ENCODE measurements at regions not wholly inside any gene's neighbourhood (a gene's known extent, or its start where the extent isn't known, plus 50 kb on each side); places are given as distances from the start of the nearest gene placed in this dataset.

DNA sequence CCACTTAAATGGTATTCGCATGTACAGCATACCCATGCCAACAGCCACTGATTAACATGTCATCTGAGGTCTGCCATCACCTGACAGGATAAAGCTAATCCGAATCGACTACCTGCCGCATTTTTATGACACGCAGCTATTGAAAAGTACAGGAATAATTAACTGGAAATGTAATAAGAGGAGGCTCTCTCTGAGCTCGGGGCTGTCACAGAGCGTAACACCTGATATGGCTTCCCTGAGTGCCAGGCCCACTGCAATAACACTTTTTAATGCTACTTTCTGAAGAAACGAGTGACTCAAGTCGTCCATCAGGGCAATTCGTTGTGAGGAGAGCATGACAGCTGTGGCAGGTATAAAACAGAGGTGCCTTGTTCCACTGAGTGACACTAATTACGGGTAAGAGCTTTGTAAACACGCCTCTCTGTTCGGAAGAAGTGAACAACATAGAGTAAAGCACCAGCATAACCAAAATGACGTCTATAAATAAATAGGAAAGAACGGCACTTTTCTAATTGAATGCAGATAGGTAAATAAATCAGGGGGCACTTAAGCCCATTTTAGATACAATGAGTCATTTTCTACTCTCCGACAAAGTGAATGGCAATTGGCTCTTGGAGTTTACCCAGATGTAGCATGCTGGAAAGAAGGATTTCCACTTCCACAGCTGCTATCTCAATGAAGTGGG, 56.5 kb upstream of the CREB5 start:
- TF ChIP-seq, protein P1, sequence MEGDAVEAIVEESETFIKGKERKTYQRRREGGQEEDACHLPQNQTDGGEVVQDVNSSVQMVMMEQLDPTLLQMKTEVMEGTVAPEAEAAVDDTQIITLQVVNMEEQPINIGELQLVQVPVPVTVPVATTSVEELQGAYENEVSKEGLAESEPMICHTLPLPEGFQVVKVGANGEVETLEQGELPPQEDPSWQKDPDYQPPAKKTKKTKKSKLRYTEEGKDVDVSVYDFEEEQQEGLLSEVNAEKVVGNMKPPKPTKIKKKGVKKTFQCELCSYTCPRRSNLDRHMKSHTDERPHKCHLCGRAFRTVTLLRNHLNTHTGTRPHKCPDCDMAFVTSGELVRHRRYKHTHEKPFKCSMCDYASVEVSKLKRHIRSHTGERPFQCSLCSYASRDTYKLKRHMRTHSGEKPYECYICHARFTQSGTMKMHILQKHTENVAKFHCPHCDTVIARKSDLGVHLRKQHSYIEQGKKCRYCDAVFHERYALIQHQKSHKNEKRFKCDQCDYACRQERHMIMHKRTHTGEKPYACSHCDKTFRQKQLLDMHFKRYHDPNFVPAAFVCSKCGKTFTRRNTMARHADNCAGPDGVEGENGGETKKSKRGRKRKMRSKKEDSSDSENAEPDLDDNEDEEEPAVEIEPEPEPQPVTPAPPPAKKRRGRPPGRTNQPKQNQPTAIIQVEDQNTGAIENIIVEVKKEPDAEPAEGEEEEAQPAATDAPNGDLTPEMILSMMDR (IDR thresholded peaks at IDR 0.05) = no peak
- TF ChIP-seq POLR2A (IDR thresholded peaks at IDR 0.05) (no peak), POLR2AphosphoS5 (IDR thresholded peaks at IDR 0.05; ENCODE audit: insufficient read depth in 1 of 2, low read depth in 1 of 2) (no peak)
